ENCODE measurements at regions not wholly inside any gene's neighbourhood (a gene's known extent, or its start where the extent isn't known, plus 50 kb on each side); places are given as distances from the start of the nearest gene placed in this dataset.
A peak's percentile ranks its signal among the peaks of the same experiment; 100 is the strongest.
"Not testable (repeated sequence)": the region's sequence is repeated elsewhere in the genome, so short reads cannot be mapped to it uniquely, and the experiment has no call there.

GRCh38 chr6:76888351-76888750 lies 574.9 kb downstream of the HTR1B start:
- no peak overlapping the region for H3K27ac ChIP-seq (ENCODE audit: low read depth, low read length)
- no peaks in the 10 kb centered on the region for H3K4me1 ChIP-seq (ENCODE audit: control insufficient read depth, insufficient read depth, low read length)
- H3K36me3 ChIP-seq (ENCODE audit: control insufficient read depth, insufficient read depth, low read length) = no peaks in the 10 kb centered on the region
- no peaks in the 10 kb centered on the region for H3K27me3 ChIP-seq (ENCODE audit: control insufficient read depth, insufficient read depth, low read length)
- no peak overlapping the region for H3K9ac ChIP-seq (ENCODE audit: low read length)
- peaks cover 12% of the 10 kb centered on the region; the same call in 1 of the 2 replicates for H3K9me3 ChIP-seq (ENCODE audit: control insufficient read depth, insufficient read depth, low read depth, low read length)
- no peak overlapping the region for H3K4me3 ChIP-seq (ENCODE audit: low read depth, low read length)

GRCh38 chr6:76886900-76887299 lies 576.4 kb downstream of the HTR1B start:
- Histone ChIP-seq H3K27ac (ENCODE audit: low read depth, low read length) (no peak overlapping the region), H3K27me3 (ENCODE audit: control insufficient read depth, insufficient read depth, low read length) (no peaks in the 10 kb centered on the region), H3K4me1 (ENCODE audit: control insufficient read depth, insufficient read depth, low read length) (no peaks in the 10 kb centered on the region), H3K9me3 (ENCODE audit: control insufficient read depth, insufficient read depth, low read depth, low read length) (no peaks in the 10 kb centered on the region), H3K36me3 (ENCODE audit: control insufficient read depth, insufficient read depth, low read length) (no peaks in the 10 kb centered on the region), H3K4me3 (ENCODE audit: low read depth, low read length) (no peak overlapping the region), H3K9ac (ENCODE audit: low read length) (no peak overlapping the region)

DNA sequence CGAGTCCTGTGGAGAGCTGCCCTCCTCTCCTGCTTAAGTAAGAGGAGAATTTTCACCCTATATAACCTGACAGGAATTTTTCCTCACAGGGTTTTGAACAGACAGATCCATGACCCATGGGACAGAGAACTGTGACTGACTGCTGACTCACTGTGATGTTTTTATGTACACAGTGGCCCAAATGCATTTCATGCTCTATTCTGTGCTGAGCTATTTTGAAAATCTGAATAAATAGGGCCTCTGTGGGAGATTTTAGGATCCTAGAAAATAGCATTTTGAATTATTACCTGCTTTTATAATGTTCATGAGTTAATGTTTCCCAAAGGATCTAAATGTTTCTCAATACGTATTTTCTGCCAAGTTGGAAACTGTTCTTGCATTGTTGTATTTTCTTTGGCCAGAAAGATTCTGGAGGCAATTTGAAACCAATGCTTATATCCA lies 577.4 kb downstream of the HTR1B start:
- H3K27me3 ChIP-seq (ENCODE audit: control insufficient read depth, insufficient read depth, low read length) = no peaks in the 10 kb centered on the region
- no peaks in the 10 kb centered on the region for H3K36me3 ChIP-seq (ENCODE audit: control insufficient read depth, insufficient read depth, low read length)
- no peak overlapping the region for H3K27ac ChIP-seq (ENCODE audit: low read depth, low read length)
- no peaks in the 10 kb centered on the region for H3K4me1 ChIP-seq (ENCODE audit: control insufficient read depth, insufficient read depth, low read length)
- H3K4me3 ChIP-seq (ENCODE audit: low read depth, low read length) = no peak overlapping the region
- no peaks in the 10 kb centered on the region for H3K9me3 ChIP-seq (ENCODE audit: control insufficient read depth, insufficient read depth, low read depth, low read length)
- H3K9ac ChIP-seq (ENCODE audit: low read length) = no peak overlapping the region

GRCh38 chr6:76881414-76881813 lies 581.9 kb downstream of the HTR1B start:
- H3K27ac ChIP-seq (ENCODE audit: low read depth, low read length) = no peak overlapping the region

DNA sequence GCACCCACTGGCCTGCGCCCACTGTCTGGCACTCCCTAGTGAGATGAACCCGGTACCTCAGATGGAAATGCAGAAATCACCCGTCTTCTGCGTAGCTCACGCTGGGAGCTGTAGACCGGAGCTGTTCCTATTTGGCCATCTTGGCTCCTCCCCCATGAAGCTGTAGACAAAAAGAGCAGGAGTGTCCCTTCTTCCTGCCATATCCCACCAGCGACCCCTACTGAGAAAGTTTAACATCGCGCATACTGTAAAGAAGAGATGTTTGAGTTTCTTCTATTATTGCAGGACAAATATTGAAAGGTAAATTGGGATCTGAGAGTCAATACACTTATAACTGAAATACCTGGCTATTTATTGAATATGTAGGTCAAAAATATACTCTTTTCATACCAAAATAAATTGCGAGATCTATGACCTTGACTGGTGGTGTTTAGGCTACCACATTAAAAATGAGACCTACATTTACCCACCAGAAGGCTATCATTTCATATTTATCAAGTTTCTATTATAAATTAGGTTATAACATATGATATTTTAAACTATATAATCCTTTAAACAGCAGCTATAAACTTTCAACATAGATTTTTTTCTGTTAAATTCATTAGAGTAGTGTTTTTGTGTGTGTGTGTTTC lies 586.3 kb downstream of the HTR1B start:
- no peak overlapping the region for H3K27ac ChIP-seq (ENCODE audit: low read depth, low read length)
- H3K9ac ChIP-seq (ENCODE audit: low read length) = peak overlapping the region; percentile 51
- H3K4me3 ChIP-seq (ENCODE audit: low read depth, low read length) = peak overlapping the region; percentile 50
- H3K36me3 ChIP-seq (ENCODE audit: control insufficient read depth, insufficient read depth, low read length) = peaks cover 4% of the 10 kb centered on the region; the same call in 1 of the 2 replicates
- H3K4me1 ChIP-seq (ENCODE audit: control insufficient read depth, insufficient read depth, low read length) = no peaks in the 10 kb centered on the region
- H3K27me3 ChIP-seq (ENCODE audit: control insufficient read depth, insufficient read depth, low read length) = no peaks in the 10 kb centered on the region
- H3K9me3 ChIP-seq (ENCODE audit: control insufficient read depth, insufficient read depth, low read depth, low read length) = peaks cover 14% of the 10 kb centered on the region

More at GRCh38 chr6:76881414-76881813, 581.9 kb downstream of the HTR1B start:
- H3K9ac ChIP-seq (ENCODE audit: low read length) = no peak overlapping the region
- no peaks in the 10 kb centered on the region for H3K4me1 ChIP-seq (ENCODE audit: control insufficient read depth, insufficient read depth, low read length)
- H3K36me3 ChIP-seq (ENCODE audit: control insufficient read depth, insufficient read depth, low read length) = no peaks in the 10 kb centered on the region
- H3K9me3 ChIP-seq (ENCODE audit: control insufficient read depth, insufficient read depth, low read depth, low read length) = no peaks in the 10 kb centered on the region
- H3K27me3 ChIP-seq (ENCODE audit: control insufficient read depth, insufficient read depth, low read length) = no peaks in the 10 kb centered on the region
- no peak overlapping the region for H3K4me3 ChIP-seq (ENCODE audit: low read depth, low read length)

DNA sequence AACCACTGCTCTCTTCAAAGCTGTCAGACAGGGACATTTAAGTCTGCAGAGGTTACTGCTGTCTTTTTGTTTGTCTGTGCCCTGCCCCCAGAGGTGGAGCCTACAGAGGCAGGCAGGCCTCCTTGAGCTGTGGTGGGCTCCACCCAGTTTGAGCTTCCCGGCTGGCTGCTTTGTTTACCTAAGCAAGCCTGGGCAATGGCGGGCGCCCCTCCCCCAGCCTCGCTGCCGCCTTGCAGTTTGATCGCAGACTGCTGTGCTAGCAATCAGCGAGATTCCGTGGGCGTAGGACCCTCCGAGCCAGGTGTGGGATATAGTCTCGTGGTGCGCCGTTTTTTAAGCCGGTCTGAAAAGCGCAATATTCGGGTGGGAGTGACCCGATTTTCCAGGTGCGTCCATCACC lies 586.9 kb downstream of the HTR1B start:
- not testable (repeated sequence) for H3K4me1 ChIP-seq (ENCODE audit: control insufficient read depth, insufficient read depth, low read length); H3K36me3 ChIP-seq (ENCODE audit: control insufficient read depth, insufficient read depth, low read length); H3K27me3 ChIP-seq (ENCODE audit: control insufficient read depth, insufficient read depth, low read length); H3K27ac ChIP-seq (ENCODE audit: low read depth, low read length)
- Histone ChIP-seq H3K4me3 (ENCODE audit: low read depth, low read length) (peak overlapping the region; percentile 50), H3K9me3 (ENCODE audit: control insufficient read depth, insufficient read depth, low read depth, low read length) (peaks cover 14% of the 10 kb centered on the region), H3K9ac (ENCODE audit: low read length) (peak overlapping the region; percentile 11)

DNA sequence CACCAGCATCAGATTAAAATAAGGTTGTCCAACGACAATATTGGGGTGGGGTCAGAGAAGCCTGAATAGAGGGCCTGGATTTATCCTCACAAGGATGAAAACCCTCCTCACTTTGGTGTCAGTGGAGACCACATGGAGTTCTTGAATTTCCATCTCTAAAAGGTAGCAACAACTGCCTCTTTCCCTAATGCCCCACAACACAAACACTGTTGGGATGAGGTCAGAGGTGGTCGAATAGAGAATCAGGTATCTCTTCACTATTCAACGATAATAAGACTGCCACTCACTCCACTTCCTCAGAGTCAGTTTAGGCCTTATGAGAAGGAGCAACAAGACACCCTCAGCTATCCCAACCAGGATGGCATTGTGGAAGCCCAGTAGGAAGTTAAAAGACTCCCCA lies 596.1 kb downstream of the HTR1B start:
- Histone ChIP-seq H3K27ac (ENCODE audit: low read depth, low read length) (no peak overlapping the region), H3K4me1 (ENCODE audit: control insufficient read depth, insufficient read depth, low read length) (peaks cover 4% of the 10 kb centered on the region; the same call in 1 of the 2 replicates), H3K36me3 (ENCODE audit: control insufficient read depth, insufficient read depth, low read length) (no peaks in the 10 kb centered on the region), H3K9me3 (ENCODE audit: control insufficient read depth, insufficient read depth, low read depth, low read length) (no peaks in the 10 kb centered on the region; the same call in 1 of the 2 replicates), H3K4me3 (ENCODE audit: low read depth, low read length) (no peak overlapping the region), H3K27me3 (ENCODE audit: control insufficient read depth, insufficient read depth, low read length) (no peaks in the 10 kb centered on the region), H3K9ac (ENCODE audit: low read length) (no peak overlapping the region)

DNA sequence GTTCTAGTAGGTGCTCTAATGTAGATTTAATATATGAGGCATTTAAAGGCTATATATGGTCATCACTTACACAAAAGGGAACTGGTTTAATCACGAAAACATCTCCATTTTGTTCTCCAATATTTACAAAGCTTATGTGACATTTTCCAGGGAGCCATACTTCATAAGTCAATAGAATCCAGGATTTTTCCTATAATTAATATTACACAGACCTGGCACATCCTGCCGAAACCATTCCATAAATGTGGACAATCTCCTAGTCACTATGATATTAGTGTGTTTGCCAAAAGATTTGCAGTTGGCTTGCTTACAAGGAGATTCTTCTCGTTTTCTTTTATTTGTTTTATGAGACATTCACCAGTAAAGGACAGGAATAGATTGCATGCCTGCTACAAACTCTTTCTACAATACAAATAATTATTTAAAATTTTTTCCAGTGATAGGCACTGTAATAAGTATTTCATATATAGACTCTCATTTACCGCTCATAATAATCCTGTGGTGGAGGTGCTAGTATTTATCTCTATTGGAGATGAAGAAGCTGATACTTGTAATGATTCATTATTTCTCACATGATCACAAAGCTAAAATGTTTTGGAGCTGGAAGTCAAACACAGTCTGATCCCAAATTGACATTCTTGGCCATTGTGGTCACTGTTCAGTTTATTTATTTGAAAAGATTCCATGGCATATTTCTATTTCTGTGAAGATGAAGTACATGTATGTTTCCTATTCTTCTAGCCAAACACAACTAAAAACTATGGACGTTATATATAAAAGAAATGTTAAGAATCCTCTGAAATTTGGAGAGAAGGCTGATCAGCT lies 597.0 kb downstream of the HTR1B start:
- no peaks in the 10 kb centered on the region; the same call in 1 of the 2 replicates for H3K9me3 ChIP-seq (ENCODE audit: control insufficient read depth, insufficient read depth, low read depth, low read length)
- no peak overlapping the region for H3K4me3 ChIP-seq (ENCODE audit: low read depth, low read length)
- H3K9ac ChIP-seq (ENCODE audit: low read length) = no peak overlapping the region
- H3K27me3 ChIP-seq (ENCODE audit: control insufficient read depth, insufficient read depth, low read length) = no peaks in the 10 kb centered on the region
- peaks cover 6% of the 10 kb centered on the region; the same call in 1 of the 2 replicates for H3K4me1 ChIP-seq (ENCODE audit: control insufficient read depth, insufficient read depth, low read length)
- no peak overlapping the region for H3K27ac ChIP-seq (ENCODE audit: low read depth, low read length)
- H3K36me3 ChIP-seq (ENCODE audit: control insufficient read depth, insufficient read depth, low read length) = no peaks in the 10 kb centered on the region

DNA sequence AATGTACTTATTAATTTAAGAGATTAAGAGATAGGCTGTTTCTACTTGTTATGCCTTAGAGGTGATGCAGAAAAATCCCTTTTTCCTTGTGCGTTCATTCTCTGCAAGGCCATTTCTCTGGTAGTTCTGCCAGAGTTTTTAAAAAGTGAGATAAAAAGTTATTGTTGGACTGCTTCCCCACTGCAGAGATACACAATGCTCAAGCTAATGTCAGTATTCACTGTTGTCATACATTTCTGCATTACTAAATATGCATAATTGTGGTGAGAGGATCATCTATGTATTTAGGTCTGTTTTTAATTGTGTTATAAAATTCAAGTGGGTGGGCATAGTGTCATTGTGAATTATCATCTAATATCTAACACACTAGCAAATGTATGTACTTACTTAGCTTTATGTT lies 600.4 kb downstream of the HTR1B start:
- Histone ChIP-seq H3K36me3 (ENCODE audit: control insufficient read depth, insufficient read depth, low read length) (no peaks in the 10 kb centered on the region), H3K27me3 (ENCODE audit: control insufficient read depth, insufficient read depth, low read length) (no peaks in the 10 kb centered on the region), H3K4me1 (ENCODE audit: control insufficient read depth, insufficient read depth, low read length) (peaks cover 6% of the 10 kb centered on the region; the same call in 1 of the 2 replicates), H3K9ac (ENCODE audit: low read length) (no peak overlapping the region), H3K27ac (ENCODE audit: low read depth, low read length) (no peak overlapping the region), H3K9me3 (ENCODE audit: control insufficient read depth, insufficient read depth, low read depth, low read length) (no peaks in the 10 kb centered on the region; the same call in 1 of the 2 replicates), H3K4me3 (ENCODE audit: low read depth, low read length) (no peak overlapping the region)

- Histone ChIP-seq H3K27ac (ENCODE audit: low read depth, low read length) (no peak overlapping the region), H3K27me3 (ENCODE audit: control insufficient read depth, insufficient read depth, low read length) (no peaks in the 10 kb centered on the region), H3K9me3 (ENCODE audit: control insufficient read depth, insufficient read depth, low read depth, low read length) (no peaks in the 10 kb centered on the region; the same call in 1 of the 2 replicates), H3K9ac (ENCODE audit: low read length) (no peak overlapping the region), H3K36me3 (ENCODE audit: control insufficient read depth, insufficient read depth, low read length) (no peaks in the 10 kb centered on the region), H3K4me3 (ENCODE audit: low read depth, low read length) (no peak overlapping the region), H3K4me1 (ENCODE audit: control insufficient read depth, insufficient read depth, low read length) (0 out of 2 replicates have a peak, but pooled peaks cover 3% of the 10 kb centered on the region)
These were observed 601.9 kb downstream of the HTR1B start for GRCh38 chr6:76861403-76861802.

- no peak overlapping the region for H3K27ac ChIP-seq (ENCODE audit: low read depth, low read length)
- H3K4me3 ChIP-seq (ENCODE audit: low read depth, low read length) = no peak overlapping the region
- peaks cover 15% of the 10 kb centered on the region for H3K4me1 ChIP-seq (ENCODE audit: control insufficient read depth, insufficient read depth, low read length)
- H3K9me3 ChIP-seq (ENCODE audit: control insufficient read depth, insufficient read depth, low read depth, low read length) = no peaks in the 10 kb centered on the region
- H3K9ac ChIP-seq (ENCODE audit: low read length) = no peak overlapping the region
- H3K36me3 ChIP-seq (ENCODE audit: control insufficient read depth, insufficient read depth, low read length) = no peaks in the 10 kb centered on the region
- H3K27me3 ChIP-seq (ENCODE audit: control insufficient read depth, insufficient read depth, low read length) = no peaks in the 10 kb centered on the region
These were observed 607.2 kb downstream of the HTR1B start for GRCh38 chr6:76856065-76856464.
